ENCODE measurements at regions not wholly inside any gene's neighbourhood (a gene's known extent, or its start where the extent isn't known, plus 50 kb on each side); places are given as distances from the start of the nearest gene placed in this dataset.
"Not testable (repeated sequence)": the region's sequence is repeated elsewhere in the genome, so short reads cannot be mapped to it uniquely, and the experiment has no call there.

GRCh38 chr5:152105085-152105484 lies 180.4 kb upstream of the GLRA1 start:
- H3K36me3 ChIP-seq (ENCODE audit: control insufficient read depth in 4 of 4, insufficient read depth in 3 of 4, low read depth in 1 of 4, low read length in 3 of 4), result no peaks in the 10 kb centered on the region
- H3K9me3 ChIP-seq (ENCODE audit: control insufficient read depth in 4 of 4, low read length in 3 of 4), result peaks cover 0 to 6% (median 0%) of the 10 kb centered on the region in 4 donors
- no peak overlapping the region for H3K9ac ChIP-seq (ENCODE audit: low read depth in 1 of 2, low read length in 2 of 2)
- no peak for DNase-seq (ENCODE audit: low spot score)
- H3K27ac ChIP-seq (ENCODE audit: low read depth in 1 of 2, low read length in 2 of 2), result no peak overlapping the region
- H3K4me1 ChIP-seq (ENCODE audit: control insufficient read depth in 4 of 4, insufficient read depth in 4 of 4, low read length in 3 of 4), result no peaks in the 10 kb centered on the region
- H3K4me3 ChIP-seq (ENCODE audit: low read depth in 1 of 3, low read length in 3 of 3), result no peak overlapping the region
- no peak for TF ChIP-seq JUND (IDR thresholded peaks at IDR 0.05)
- TF ChIP-seq EGR1 (IDR thresholded peaks at IDR 0.05; ENCODE audit: low read depth in 2 of 2), result no peak
- 88% methylated on average over 2 of the region's 2 CpGs for WGBS
- H3K27me3 ChIP-seq (ENCODE audit: control insufficient read depth in 4 of 4, insufficient read depth in 4 of 4, low read length in 3 of 4), result no peaks in the 10 kb centered on the region

GRCh38 chr5:152104211-152104610 lies 179.6 kb upstream of the GLRA1 start:
- no peaks in the 10 kb centered on the region for H3K27me3 ChIP-seq (ENCODE audit: control insufficient read depth in 4 of 4, insufficient read depth in 4 of 4, low read length in 3 of 4)
- DNase-seq (ENCODE audit: low spot score), result no peak
- peaks cover 0 to 6% (median 0%) of the 10 kb centered on the region in 4 donors for H3K9me3 ChIP-seq (ENCODE audit: control insufficient read depth in 4 of 4, low read length in 3 of 4)
- H3K9ac ChIP-seq (ENCODE audit: low read depth in 1 of 2, low read length in 2 of 2), result no peak overlapping the region
- H3K27ac ChIP-seq (ENCODE audit: low read depth in 1 of 2, low read length in 2 of 2), result no peak overlapping the region
- H3K36me3 ChIP-seq (ENCODE audit: control insufficient read depth in 4 of 4, insufficient read depth in 3 of 4, low read depth in 1 of 4, low read length in 3 of 4), result no peaks in the 10 kb centered on the region
- TF ChIP-seq NR2F2 (IDR thresholded peaks at IDR 0.05) (no peak), REST (IDR thresholded peaks at IDR 0.05) (no peak), CTCF (IDR thresholded peaks at IDR 0.05; ENCODE audit: low read depth, low read length, missing input control) (no peak), FOXA1 (IDR thresholded peaks at IDR 0.05) (no peak), YY1 (IDR thresholded peaks at IDR 0.05) (no peak), TAF1 (conservative IDR thresholded peaks at IDR 0.05) (no peak), ATF3 (IDR thresholded peaks at IDR 0.05) (no peak), SP1 (IDR thresholded peaks at IDR 0.05) (no peak), JUND (IDR thresholded peaks at IDR 0.05) (no peak), RAD21 (IDR thresholded peaks at IDR 0.05) (no peak), EGR1 (IDR thresholded peaks at IDR 0.05; ENCODE audit: low read depth in 2 of 2) (no peak)
- no peaks in the 10 kb centered on the region for H3K4me1 ChIP-seq (ENCODE audit: control insufficient read depth in 4 of 4, insufficient read depth in 4 of 4, low read length in 3 of 4)
- 67% methylated on average over 3 of the region's 3 CpGs for WGBS
- H3K4me3 ChIP-seq (ENCODE audit: low read depth in 1 of 3, low read length in 3 of 3), result no peak overlapping the region

- not testable (repeated sequence) for H3K4me1 ChIP-seq (ENCODE audit: control insufficient read depth in 4 of 4, insufficient read depth in 4 of 4, low read length in 3 of 4); H3K4me3 ChIP-seq (ENCODE audit: low read depth in 1 of 3, low read length in 3 of 3); H3K27ac ChIP-seq (ENCODE audit: low read depth in 1 of 2, low read length in 2 of 2); H3K36me3 ChIP-seq (ENCODE audit: control insufficient read depth in 4 of 4, insufficient read depth in 3 of 4, low read depth in 1 of 4, low read length in 3 of 4); H3K9me3 ChIP-seq (ENCODE audit: control insufficient read depth in 4 of 4, low read length in 3 of 4); DNase-seq (ENCODE audit: low spot score); H3K27me3 ChIP-seq (ENCODE audit: control insufficient read depth in 4 of 4, insufficient read depth in 4 of 4, low read length in 3 of 4); H3K9ac ChIP-seq (ENCODE audit: low read depth in 1 of 2, low read length in 2 of 2)
- WGBS, result 47% methylated on average over 1 of the region's 1 CpG
Observed at GRCh38 chr5:152102908-152103307, 178.3 kb upstream of the GLRA1 start.

Measured in liver (tissue), 8 donors.